Activated CD4-positive, alpha-beta T cell treated with anti-CD3 and anti-CD28 coated beads for 36 hours (primary cell): ENCODE measurements at regions not wholly inside any gene's neighbourhood (a gene's known extent, or its start where the extent isn't known, plus 50 kb on each side); places are given as distances from the start of the nearest gene placed in this dataset.

Experiments used
- ATAC-seq: fragments of 200-7000 bp; cut with Tn5 transposase; one replicate; pipeline ENCODE4 v1.10.0; 2021; ENCODE audit warnings: mild to moderate bottlenecking, moderate library complexity
- CTCF ChIA-PET: fragments of 350-600 bp; sonication (Branson Sonifier 250); formaldehyde crosslinking; loops from one replicate; lab custom pipeline; 2021; ENCODE audit warnings: antibody characterized with exemption; lab: Charles Lee
- POLR2A ChIA-PET: fragments of 350-600 bp; sonication (Branson Sonifier 250); formaldehyde crosslinking; loops from one replicate; lab custom pipeline; 2021; ENCODE audit warnings: antibody characterized with exemption, inconsistent platforms; lab: Charles Lee
- DNase-seq: peaks from one replicate; pipeline ENCODE4 v3.0.0-alpha.2; 2020
- H3K27ac Mint-ChIP-seq: one replicate; pipeline ENCODE4 v1.8.0; 2021; ENCODE audit warnings: mixed read lengths
- H3K27me3 Mint-ChIP-seq: one replicate; pipeline ENCODE4 v1.8.0; 2021; ENCODE audit warnings: mixed read lengths
- H3K36me3 Mint-ChIP-seq: one replicate; pipeline ENCODE4 v1.8.0; 2021; ENCODE audit warnings: low read depth, mixed read lengths
- H3K4me1 Mint-ChIP-seq: one replicate; pipeline ENCODE4 v1.8.0; 2021; ENCODE audit warnings: mixed read lengths
- H3K4me3 Mint-ChIP-seq: one replicate; pipeline ENCODE4 v1.8.0; 2021; ENCODE audit warnings: mild to moderate bottlenecking, moderate library complexity, mixed read lengths
- H3K9me3 Mint-ChIP-seq: one replicate; pipeline ENCODE4 v1.8.0; 2021; ENCODE audit warnings: low read depth, mixed read lengths
- intact Hi-C, 2 experiments: fragments of 100-400 bp; cut with DNase I in 1 of 2; cut with micrococcal nuclease in 1 of 2; formaldehyde crosslinking; loops; one replicate each; pipeline versions ENCODE4 v1.14.2 to v1.15.1; 2022 to 2024; cut with DNase I, micrococcal nuclease

- H3K4me3 Mint-ChIP-seq = no peak overlapping the region
These were observed 317.9 kb downstream of the LTN1 start for GRCh38 chr21:28674763-28675162.

DNA sequence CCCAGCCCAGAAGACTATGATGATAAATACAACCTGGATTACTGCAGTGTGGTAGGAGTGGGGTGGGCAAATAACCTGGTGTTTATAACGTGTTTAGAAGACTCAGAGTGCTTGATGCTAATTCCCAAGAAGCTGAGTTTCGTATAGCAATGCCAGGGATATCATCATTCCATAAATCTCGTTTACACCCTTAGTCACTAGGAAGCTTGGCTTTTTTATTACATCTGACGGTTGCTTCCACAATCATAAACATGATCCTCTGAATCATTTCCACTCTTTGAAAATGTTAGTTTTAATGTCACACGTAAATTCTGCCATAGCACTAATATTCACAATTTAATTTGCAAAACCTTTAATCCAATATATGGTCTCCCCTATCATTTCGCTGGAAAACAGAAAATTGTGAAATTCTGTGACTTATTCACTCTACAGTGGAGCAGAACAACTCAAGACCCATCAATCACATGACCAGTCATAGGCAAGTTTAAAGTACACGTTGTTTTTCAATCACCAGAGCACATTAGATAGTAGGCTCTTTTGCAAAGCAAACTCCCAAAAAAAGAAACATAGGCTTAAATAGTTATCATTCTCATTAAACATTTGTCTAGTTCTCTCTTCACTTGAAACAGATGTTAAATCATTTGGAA is 321.0 kb downstream of the LTN1 start:
- no peak overlapping the region for H3K4me3 Mint-ChIP-seq
- DNase-seq (no peak), ATAC-seq (no peak)
- CTCF ChIA-PET = interaction anchor here (0.5 to 1.4 kb wide), 3 partner anchors 38 to 1442 kb away, joined by 3 to 5 read pairs (median 3); no protein-coding TSS in a partner anchor
- no peaks in the 10 kb centered on the region for H3K27me3 Mint-ChIP-seq
- intact Hi-C loops = no loop called here
- H3K4me1 Mint-ChIP-seq = peaks cover 3% of the 10 kb centered on the region
- H3K27ac Mint-ChIP-seq = no peak overlapping the region
- peaks cover 3% of the 10 kb centered on the region for H3K36me3 Mint-ChIP-seq
- POLR2A ChIA-PET = no interaction called here
- peaks cover 2% of the 10 kb centered on the region for H3K9me3 Mint-ChIP-seq

More at GRCh38 chr21:28674763-28675162, 317.9 kb downstream of the LTN1 start:
- DNase-seq (no peak), ATAC-seq (no peak)
- intact Hi-C loops = no loop called here
- H3K9me3 Mint-ChIP-seq = peaks cover 4% of the 10 kb centered on the region
- CTCF ChIA-PET = interaction anchor here (0.6 kb wide), 1 partner anchor 352 kb away, joined by 3 read pairs; no protein-coding TSS in a partner anchor
- no peaks in the 10 kb centered on the region for H3K4me1 Mint-ChIP-seq
- H3K27ac Mint-ChIP-seq = no peak overlapping the region
- POLR2A ChIA-PET = no interaction called here
- H3K27me3 Mint-ChIP-seq = no peaks in the 10 kb centered on the region
- H3K36me3 Mint-ChIP-seq = peaks cover 9% of the 10 kb centered on the region

DNA sequence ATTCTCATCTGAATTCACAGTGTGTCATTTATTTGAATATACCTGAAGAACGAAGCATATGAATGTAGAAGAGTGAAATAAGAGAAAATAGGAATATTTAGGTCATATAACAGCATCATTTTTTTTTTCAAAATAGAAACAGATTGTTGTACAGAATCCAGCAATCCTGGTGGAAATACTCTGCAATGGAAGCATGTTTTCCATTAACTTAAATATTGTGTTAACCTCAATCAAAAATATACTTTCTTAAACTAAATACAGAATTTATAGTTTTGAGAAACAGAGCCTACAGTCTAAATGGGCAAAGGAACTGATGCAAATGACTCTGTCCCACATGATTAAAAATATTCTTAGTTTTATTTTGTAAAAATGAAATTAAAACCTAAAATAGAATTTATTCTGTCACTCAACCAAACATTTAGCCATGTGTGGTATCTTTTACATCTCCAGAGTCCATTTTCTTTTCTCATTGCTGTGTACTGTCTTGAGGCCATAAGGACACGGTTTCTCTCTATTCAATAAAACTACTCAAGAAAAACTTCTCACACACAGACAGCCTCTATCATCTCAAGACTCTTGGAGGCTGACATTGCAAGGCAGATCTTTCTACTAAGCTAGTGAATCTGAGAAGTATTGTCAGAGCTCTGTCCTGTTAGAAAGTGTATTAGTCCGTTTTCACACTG is 322.6 kb downstream of the LTN1 start:
- intact Hi-C loops = no loop called here
- peaks cover 3% of the 10 kb centered on the region for H3K36me3 Mint-ChIP-seq
- CTCF ChIA-PET = no interaction called here
- peaks cover 3% of the 10 kb centered on the region for H3K4me1 Mint-ChIP-seq
- no peak overlapping the region for H3K27ac Mint-ChIP-seq
- POLR2A ChIA-PET = no interaction called here
- peaks cover 2% of the 10 kb centered on the region for H3K9me3 Mint-ChIP-seq
- no peaks in the 10 kb centered on the region for H3K27me3 Mint-ChIP-seq
- no peak overlapping the region for H3K4me3 Mint-ChIP-seq
- DNase-seq (no peak), ATAC-seq (no peak)

GRCh38 chr21:28669321-28669720 is 323.4 kb downstream of the LTN1 start:
- no peaks in the 10 kb centered on the region for H3K27me3 Mint-ChIP-seq
- no peak overlapping the region for H3K27ac Mint-ChIP-seq
- ATAC-seq (peak; percentile 33), DNase-seq (no peak)
- peaks cover 2% of the 10 kb centered on the region for H3K9me3 Mint-ChIP-seq
- intact Hi-C loops = no loop called here
- peaks cover 3% of the 10 kb centered on the region for H3K36me3 Mint-ChIP-seq
- POLR2A ChIA-PET = no interaction called here
- CTCF ChIA-PET = no interaction called here
- H3K4me1 Mint-ChIP-seq = peaks cover 3% of the 10 kb centered on the region
- no peak overlapping the region for H3K4me3 Mint-ChIP-seq

DNA sequence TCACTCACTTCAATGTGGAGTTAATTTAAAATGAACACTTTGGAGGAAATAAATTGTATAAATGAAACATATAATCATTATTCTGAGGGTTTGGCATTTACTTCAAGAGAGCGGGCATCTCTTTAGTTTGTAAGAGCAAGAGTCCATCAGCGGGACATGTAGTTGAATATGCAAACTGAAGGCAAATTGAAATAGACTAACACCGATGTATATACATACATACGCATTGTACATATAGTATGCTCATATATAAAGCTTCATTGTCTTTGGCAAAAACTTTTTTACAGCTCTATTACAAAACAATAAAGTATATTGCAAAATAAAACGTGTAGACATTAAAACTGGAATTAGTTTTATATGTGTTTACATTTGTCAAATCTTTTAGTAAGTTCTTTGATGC is 328.9 kb downstream of the LTN1 start:
- CTCF ChIA-PET = interaction anchor here (1.2 kb wide), 1 partner anchor 82 kb away, joined by 4 read pairs; no protein-coding TSS in a partner anchor

GRCh38 chr21:28663111-28663693 is 329.5 kb downstream of the LTN1 start:
- H3K4me1 Mint-ChIP-seq = no peaks in the 10 kb centered on the region
- intact Hi-C loops = no loop called here
- ATAC-seq (no peak), DNase-seq (no peak)
- H3K9me3 Mint-ChIP-seq = no peaks in the 10 kb centered on the region
- POLR2A ChIA-PET = no interaction called here
- CTCF ChIA-PET = no interaction called here
- H3K4me3 Mint-ChIP-seq = no peak overlapping the region
- H3K27ac Mint-ChIP-seq = no peak overlapping the region
- no peaks in the 10 kb centered on the region for H3K27me3 Mint-ChIP-seq
- no peaks in the 10 kb centered on the region for H3K36me3 Mint-ChIP-seq

More for the DNA sequence above, 328.9 kb downstream of the LTN1 start:
- no peak overlapping the region for H3K4me3 Mint-ChIP-seq
- H3K9me3 Mint-ChIP-seq = no peaks in the 10 kb centered on the region
- DNase-seq (no peak), ATAC-seq (no peak)
- POLR2A ChIA-PET = no interaction called here
- H3K36me3 Mint-ChIP-seq = no peaks in the 10 kb centered on the region
- no peaks in the 10 kb centered on the region for H3K27me3 Mint-ChIP-seq
- no peak overlapping the region for H3K27ac Mint-ChIP-seq
- no peaks in the 10 kb centered on the region for H3K4me1 Mint-ChIP-seq
- intact Hi-C loops = no loop called here

DNA sequence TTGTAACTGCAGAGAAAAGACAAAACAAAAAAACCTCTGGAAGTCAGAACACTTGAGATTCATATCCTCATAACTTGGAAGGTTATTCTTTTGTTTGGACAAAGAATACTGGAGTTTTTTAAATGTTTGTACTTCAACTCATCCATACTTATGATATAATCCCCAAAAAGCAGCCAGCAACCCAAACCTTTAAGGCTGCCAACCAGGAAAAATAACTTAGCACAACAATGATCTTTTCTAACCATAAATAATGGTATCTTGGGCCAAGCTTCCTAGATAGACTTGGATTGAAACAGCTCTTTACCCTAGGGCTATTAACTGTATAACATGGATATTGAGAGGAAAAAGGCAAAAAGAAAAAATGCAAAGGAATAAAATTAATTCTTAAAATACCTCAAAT is 335.1 kb downstream of the LTN1 start:
- Mint-ChIP-seq H3K27ac (no peak overlapping the region), H3K4me1 (no peaks in the 10 kb centered on the region), H3K27me3 (no peaks in the 10 kb centered on the region), H3K4me3 (no peak overlapping the region), H3K36me3 (no peaks in the 10 kb centered on the region), H3K9me3 (no peaks in the 10 kb centered on the region)
- POLR2A ChIA-PET = no interaction called here
- intact Hi-C loops = no loop called here
- CTCF ChIA-PET = interaction anchor here (0.6 kb wide), 2 partner anchors 462 to 1056 kb away, joined by 3 read pairs; no protein-coding TSS in a partner anchor
- no peak for DNase-seq
- no peak for ATAC-seq

GRCh38 chr21:28655471-28655870 is 337.2 kb downstream of the LTN1 start:
- H3K4me3 Mint-ChIP-seq = no peak overlapping the region
- no peak overlapping the region for H3K27ac Mint-ChIP-seq
- H3K9me3 Mint-ChIP-seq = no peaks in the 10 kb centered on the region
- ChIA-PET POLR2A (no interaction called here), CTCF (no interaction called here)
- DNase-seq (no peak), ATAC-seq (no peak)
- H3K27me3 Mint-ChIP-seq = no peaks in the 10 kb centered on the region
- no peaks in the 10 kb centered on the region for H3K36me3 Mint-ChIP-seq
- H3K4me1 Mint-ChIP-seq = no peaks in the 10 kb centered on the region
- intact Hi-C loops = no loop called here

GRCh38 chr21:28654406-28654805 is 338.3 kb downstream of the LTN1 start:
- CTCF ChIA-PET = interaction anchor here (0.7 kb wide), 1 partner anchor 23 kb away, joined by 3 read pairs; no protein-coding TSS in a partner anchor
- intact Hi-C loops = no loop called here
- ATAC-seq = no peak
- no peaks in the 10 kb centered on the region for H3K9me3 Mint-ChIP-seq
- no peak overlapping the region for H3K27ac Mint-ChIP-seq
- no peaks in the 10 kb centered on the region for H3K4me1 Mint-ChIP-seq
- no peaks in the 10 kb centered on the region for H3K27me3 Mint-ChIP-seq
- DNase-seq = no peak
- POLR2A ChIA-PET = no interaction called here
- no peaks in the 10 kb centered on the region for H3K36me3 Mint-ChIP-seq
- H3K4me3 Mint-ChIP-seq = no peak overlapping the region

- H3K4me3 Mint-ChIP-seq = no peak overlapping the region
- DNase-seq = no peak
- ChIA-PET CTCF (no interaction called here), POLR2A (interaction anchor here (0.5 kb wide), 1 partner anchor 74 kb away, joined by 4 read pairs; no protein-coding TSS in a partner anchor)
- no peak overlapping the region for H3K27ac Mint-ChIP-seq
- H3K27me3 Mint-ChIP-seq = no peaks in the 10 kb centered on the region
- no peaks in the 10 kb centered on the region for H3K9me3 Mint-ChIP-seq
- no peaks in the 10 kb centered on the region for H3K4me1 Mint-ChIP-seq
- intact Hi-C loops = no loop called here
- no peak for ATAC-seq
- no peaks in the 10 kb centered on the region for H3K36me3 Mint-ChIP-seq
These were observed 347.9 kb downstream of the LTN1 start for GRCh38 chr21:28644762-28645161.

- Mint-ChIP-seq H3K27me3 (no peaks in the 10 kb centered on the region), H3K4me1 (no peaks in the 10 kb centered on the region), H3K36me3 (no peaks in the 10 kb centered on the region), H3K27ac (no peak overlapping the region), H3K9me3 (no peaks in the 10 kb centered on the region), H3K4me3 (no peak overlapping the region)
- intact Hi-C loops = no loop called here
- ATAC-seq (no peak), DNase-seq (no peak)
- CTCF ChIA-PET = no interaction called here
- POLR2A ChIA-PET = no interaction called here
These were observed 349.8 kb downstream of the LTN1 start for GRCh38 chr21:28642891-28643290.

- ChIA-PET CTCF (no interaction called here), POLR2A (no interaction called here)
- Mint-ChIP-seq H3K36me3 (no peaks in the 10 kb centered on the region), H3K9me3 (no peaks in the 10 kb centered on the region), H3K4me3 (no peak overlapping the region), H3K27ac (no peak overlapping the region), H3K4me1 (peaks cover 7% of the 10 kb centered on the region), H3K27me3 (no peaks in the 10 kb centered on the region)
- intact Hi-C loops = no loop called here
- ATAC-seq (no peak), DNase-seq (no peak)
These were observed 350.9 kb downstream of the LTN1 start for GRCh38 chr21:28641731-28642130.
